Pons (tissue), 1 donor: ENCODE measurements at regions not wholly inside any gene's neighbourhood (a gene's known extent, or its start where the extent isn't known, plus 50 kb on each side); places are given as distances from the start of the nearest gene placed in this dataset.

ENCODE experiments used
- DNase-seq: peaks from one replicate; pipeline ENCODE4 v3.0.0-alpha.2; 2016; ENCODE audit warnings: low spot score

- no peak for DNase-seq
These were observed 146.9 kb downstream of the PHETA1 start for GRCh38 chr12:111222027-111222414.

- no peak for DNase-seq
These were observed 147.6 kb downstream of the PHETA1 start for GRCh38 chr12:111221062-111222026.

- DNase-seq: no peak
These were observed 148.5 kb downstream of the PHETA1 start for GRCh38 chr12:111220363-111220762.

- no peak for DNase-seq
These were observed 149.5 kb downstream of the PHETA1 start for GRCh38 chr12:111219440-111219839.

GRCh38 chr12:111218499-111218898 is 150.4 kb downstream of the PHETA1 start:
- DNase-seq: no peak

GRCh38 chr12:111216387-111217159 is 152.3 kb downstream of the PHETA1 start:
- DNase-seq: no peak

- no peak for DNase-seq
These were observed 153.0 kb downstream of the PHETA1 start for GRCh38 chr12:111215881-111216280.

- DNase-seq: no peak
These were observed 154.5 kb downstream of the PHETA1 start for GRCh38 chr12:111214401-111214800.

- DNase-seq: no peak
These were observed 155.3 kb downstream of the PHETA1 start for GRCh38 chr12:111213561-111213960.

- no peak for DNase-seq
These were observed 156.0 kb downstream of the PHETA1 start for GRCh38 chr12:111212814-111213456.

GRCh38 chr12:111211910-111212757 is 156.8 kb downstream of the PHETA1 start:
- no peak for DNase-seq

GRCh38 chr12:111209811-111210210 is 159.1 kb downstream of the PHETA1 start:
- DNase-seq: no peak

GRCh38 chr12:111207761-111208160 is 161.1 kb downstream of the PHETA1 start:
- no peak for DNase-seq

GRCh38 chr12:111204788-111205241 is 164.1 kb downstream of the PHETA1 start:
- no peak for DNase-seq

- DNase-seq: no peak
These were observed 164.9 kb downstream of the PHETA1 start for GRCh38 chr12:111203969-111204368.

GRCh38 chr12:111203446-111203845 is 165.4 kb downstream of the PHETA1 start:
- DNase-seq: no peak

GRCh38 chr12:111202237-111202915 is 166.5 kb downstream of the PHETA1 start:
- DNase-seq: no peak

- DNase-seq: no peak
These were observed 167.2 kb downstream of the PHETA1 start for GRCh38 chr12:111201495-111202236.

- no peak for DNase-seq
These were observed 167.9 kb downstream of the PHETA1 start for GRCh38 chr12:111201036-111201435.

GRCh38 chr12:111197376-111197944 is 171.4 kb downstream of the PHETA1 start:
- no peak for DNase-seq
